H1 (cell line): ENCODE measurements at regions not wholly inside any gene's neighbourhood (a gene's known extent, or its start where the extent isn't known, plus 50 kb on each side); places are given as distances from the start of the nearest gene placed in this dataset.

Experiments
- CTCF ChIP-seq, 3 experiments: IDR thresholded peaks; 1 replicate in 2 of 3; 2 replicates in 1 of 3; pipeline versions ENCODE4 v1.5.1 to v1.6.1; 2011; ENCODE audit warnings: low read length in 3 of 3, mild to moderate bottlenecking in 3 of 3, inconsistent platforms in 2 of 3, low read depth in 1 of 3, moderate library complexity in 1 of 3; ENCODE audit not compliant: insufficient read depth in 1 of 3; ENCODE audit errors: control extremely low read depth in 1 of 3
- EZH2 ChIP-seq: fragments of 200-600 bp; sonication (generic); IDR thresholded peaks from 2 replicates; pipeline ENCODE4 v1.7.1; 2012; ENCODE audit warnings: low read depth, mild to moderate bottlenecking, moderate library complexity, low read length, inconsistent platforms; ENCODE audit not compliant: severe bottlenecking
- POLR2A ChIP-seq, 2 experiments: IDR thresholded peaks; 1 replicate in 1 of 2; 2 replicates in 1 of 2; pipeline ENCODE4 v1.6.1; 2011; ENCODE audit warnings: low read depth in 2 of 2, low read length in 2 of 2, mild to moderate bottlenecking in 2 of 2; ENCODE audit errors: control extremely low read depth in 1 of 2
- POLR2AphosphoS5 ChIP-seq: IDR thresholded peaks from 2 replicates; pipeline ENCODE4 v1.6.1; 2011; ENCODE audit warnings: low read depth, low read length
- RBBP5 ChIP-seq: IDR thresholded peaks from 2 replicates; pipeline ENCODE4 v1.7.1; 2012; ENCODE audit warnings: low read depth, mild to moderate bottlenecking, inconsistent platforms, low read length, moderate library complexity, borderline replicate concordance

- TF ChIP-seq CTCF (IDR thresholded peaks at IDR 0.05; ENCODE audit: control extremely low read depth in 1 of 3, insufficient read depth in 1 of 3, low read depth in 1 of 3, low read length in 3 of 3) = no peak
- TF ChIP-seq POLR2A (IDR thresholded peaks at IDR 0.05; ENCODE audit: control extremely low read depth in 1 of 2, low read depth in 2 of 2, low read length in 2 of 2) = no peak
- no peak for TF ChIP-seq POLR2AphosphoS5
- TF ChIP-seq EZH2 = no peak
- TF ChIP-seq RBBP5 = no peak
Observed at GRCh38 chr9:18020121-18020745, 441.4 kb downstream of the SH3GL2 start.
